HG03342 (cell line): ENCODE measurements at regions not wholly inside any gene's neighbourhood (a gene's known extent, or its start where the extent isn't known, plus 50 kb on each side); places are given as distances from the start of the nearest gene placed in this dataset.
"Not testable (repeated sequence)": the region's sequence is repeated elsewhere in the genome, so short reads cannot be mapped to it uniquely, and the experiment has no call there.

ENCODE experiments used
- ATAC-seq: cut with Tn5 transposase; IDR thresholded peaks from one replicate; pipeline ENCODE4 v1.9.1; 2021; ENCODE audit warnings: mild to moderate bottlenecking, moderate library complexity; ENCODE audit not compliant: unreplicated experiment

DNA sequence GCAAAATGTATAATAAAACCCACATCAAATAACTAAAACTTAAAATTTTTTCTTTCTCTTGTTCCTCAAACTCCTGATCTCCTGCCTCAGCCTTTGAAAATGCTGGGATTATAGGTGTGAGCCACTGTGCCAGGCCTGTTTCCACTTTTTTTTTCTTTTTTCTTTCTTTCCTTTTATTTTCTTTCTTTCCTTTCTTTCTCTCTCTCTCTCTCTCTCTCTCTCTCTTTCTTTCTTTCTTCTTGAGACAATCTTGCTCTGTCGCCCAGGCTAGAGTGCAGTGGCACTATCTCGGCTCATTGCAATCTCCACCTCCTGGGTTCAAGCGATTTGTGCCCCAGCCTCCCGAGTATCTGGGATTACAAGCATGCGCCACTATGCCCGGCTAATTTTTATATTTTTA is 164.6 kb downstream of the OR2B2 start:
- ATAC-seq = no peak

DNA sequence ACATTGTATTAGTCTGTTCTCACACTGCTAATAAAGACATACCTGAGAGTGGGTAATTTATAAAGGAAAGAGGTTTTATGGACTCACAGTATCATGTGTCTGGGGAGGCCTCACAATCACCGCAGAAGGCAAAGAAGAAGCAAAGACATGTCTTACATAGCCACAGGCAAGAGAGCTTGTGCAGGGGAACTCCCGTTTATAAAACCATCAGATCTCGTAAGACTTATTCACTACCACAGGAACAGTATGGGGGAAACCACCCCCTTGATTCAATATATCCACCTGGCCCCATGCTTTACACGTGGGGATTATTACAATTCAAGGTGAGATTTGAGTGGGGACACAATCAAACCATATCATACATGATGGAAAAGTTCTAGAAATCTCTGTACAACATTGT is 165.3 kb downstream of the OR2B2 start:
- not testable (repeated sequence) for ATAC-seq

DNA sequence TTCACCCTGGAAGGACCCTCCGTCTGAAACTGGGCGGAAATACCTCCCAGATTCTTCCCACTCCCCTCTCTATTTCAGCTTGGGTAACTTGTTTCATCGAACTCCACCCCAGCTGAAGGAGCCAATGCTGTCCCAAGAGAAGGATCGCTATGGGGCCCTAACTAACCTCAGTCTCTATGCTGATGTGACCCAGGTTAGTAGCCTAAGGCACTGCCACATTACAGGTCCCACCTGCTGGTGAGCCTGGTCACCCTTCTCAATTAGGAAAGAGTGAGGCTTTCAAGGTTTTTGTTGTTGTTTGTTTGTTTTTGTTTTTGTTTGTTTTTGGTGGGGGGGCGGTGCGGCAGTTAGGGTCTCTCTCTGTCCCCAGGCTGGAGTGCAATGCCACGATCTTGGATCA is 168.4 kb downstream of the OR2B2 start:
- no peak for ATAC-seq

DNA sequence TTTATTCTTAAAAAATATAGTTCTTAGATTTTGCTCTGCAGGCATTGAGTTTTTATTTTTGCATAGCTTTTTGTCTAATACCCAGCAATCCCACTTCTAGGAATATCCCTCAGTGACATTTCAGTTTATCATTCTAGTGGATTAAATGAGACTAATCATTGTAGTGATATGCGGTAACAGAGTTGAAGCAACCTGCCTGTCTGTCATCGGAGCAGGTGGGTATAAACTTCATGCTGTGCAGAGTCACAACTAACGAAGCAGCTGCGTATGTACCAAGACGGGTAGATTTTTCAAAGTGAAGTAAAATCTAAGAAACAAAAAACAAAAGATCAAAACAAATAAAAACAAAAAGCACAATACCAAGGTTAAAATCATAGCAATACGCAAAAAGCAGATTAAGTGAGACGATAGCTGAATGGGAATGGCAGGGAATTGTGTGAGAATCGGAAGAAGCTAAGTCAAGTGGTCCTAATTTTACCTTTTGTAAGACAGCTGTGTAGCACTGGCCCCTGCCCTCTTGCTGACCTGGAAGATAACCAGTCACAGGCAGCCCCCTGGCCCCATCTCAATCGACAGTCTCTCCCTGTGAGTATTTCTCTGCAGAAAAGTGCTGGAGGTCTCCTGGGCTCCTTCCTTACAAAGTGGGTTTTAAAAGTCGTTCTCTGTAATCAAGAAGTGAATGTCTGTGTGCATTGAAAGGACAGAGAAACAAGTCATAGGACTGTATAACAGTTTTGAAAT is 169.2 kb downstream of the OR2B2 start:
- ATAC-seq = no peak

DNA sequence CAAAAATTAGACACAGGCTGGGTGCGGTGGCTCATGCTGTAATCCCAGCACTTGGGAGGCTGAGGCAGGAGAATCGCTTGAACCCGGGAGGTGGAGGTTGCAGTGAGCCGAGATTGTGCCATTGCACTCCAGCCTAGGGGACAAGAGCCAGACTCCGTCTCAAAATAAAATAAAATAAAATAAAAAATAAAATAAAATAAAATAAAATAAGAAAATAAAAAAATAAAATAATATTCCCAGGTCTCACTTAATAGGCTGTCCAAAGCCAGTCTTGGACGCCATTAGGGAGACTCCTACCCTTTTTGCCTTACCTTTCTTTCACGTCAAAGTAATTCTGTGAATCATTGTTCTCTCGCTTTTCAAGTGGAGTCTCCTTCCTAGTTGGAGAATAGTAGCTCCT is 172.3 kb downstream of the OR2B2 start:
- ATAC-seq = not testable (repeated sequence)

DNA sequence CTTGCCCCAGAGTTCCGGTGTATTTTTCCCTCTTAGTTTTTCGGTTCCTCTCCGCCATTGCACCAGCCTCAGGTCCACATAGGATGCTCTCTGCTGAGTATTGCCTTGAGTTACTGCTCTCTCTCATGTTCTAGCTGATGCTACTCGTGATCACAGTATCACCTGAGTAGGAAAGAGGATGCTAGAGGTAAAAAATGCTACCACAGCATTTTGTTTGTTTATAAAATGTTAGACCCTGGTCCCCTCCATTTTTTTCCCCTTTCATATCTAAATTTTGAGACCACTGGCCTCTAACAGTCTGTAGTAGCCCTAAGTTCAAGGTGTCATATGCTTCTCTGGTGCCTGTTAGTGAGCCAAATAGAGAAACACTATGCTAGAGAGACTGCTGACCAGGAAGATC is 175.5 kb downstream of the OR2B2 start:
- no peak for ATAC-seq

DNA sequence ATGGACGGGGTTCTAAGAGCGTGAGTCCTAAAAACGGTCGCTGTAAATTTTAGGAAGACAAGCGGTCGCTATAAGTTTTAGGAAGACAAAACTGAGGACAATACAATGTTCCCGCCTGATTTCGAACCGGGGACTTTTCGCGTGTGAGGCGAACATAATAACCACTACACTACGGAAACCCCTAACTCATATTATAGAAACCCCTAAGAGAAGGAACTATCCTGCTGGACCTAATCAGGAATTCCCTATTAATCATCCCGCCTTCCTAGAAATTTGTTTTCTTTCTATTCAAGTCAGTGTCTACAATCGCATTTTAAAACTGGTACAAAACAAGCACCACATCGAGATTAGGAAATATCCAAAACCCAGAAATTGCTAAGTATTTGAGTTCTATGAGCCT is 183.8 kb downstream of the OR2B2 start:
- ATAC-seq = no peak

DNA sequence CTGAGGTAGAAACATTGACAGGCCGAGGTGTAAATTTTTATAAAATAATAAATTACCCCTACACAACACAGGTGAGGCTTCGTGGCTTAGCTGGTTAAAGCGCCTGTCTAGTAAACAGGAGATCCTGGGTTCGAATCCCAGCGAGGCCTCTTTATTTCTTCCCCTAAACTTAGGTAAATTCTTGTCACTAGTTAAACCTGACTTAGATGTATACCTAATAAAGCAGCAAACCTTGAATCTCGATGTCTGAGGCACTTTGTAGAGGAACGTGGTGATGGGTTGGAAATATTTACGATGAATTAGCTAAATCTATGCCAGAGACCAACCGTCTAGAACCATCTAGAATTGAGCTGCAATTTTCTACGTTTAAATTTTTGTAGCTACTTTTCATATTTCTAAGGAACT is 185.6 kb downstream of the OR2B2 start:
- no peak for ATAC-seq

DNA sequence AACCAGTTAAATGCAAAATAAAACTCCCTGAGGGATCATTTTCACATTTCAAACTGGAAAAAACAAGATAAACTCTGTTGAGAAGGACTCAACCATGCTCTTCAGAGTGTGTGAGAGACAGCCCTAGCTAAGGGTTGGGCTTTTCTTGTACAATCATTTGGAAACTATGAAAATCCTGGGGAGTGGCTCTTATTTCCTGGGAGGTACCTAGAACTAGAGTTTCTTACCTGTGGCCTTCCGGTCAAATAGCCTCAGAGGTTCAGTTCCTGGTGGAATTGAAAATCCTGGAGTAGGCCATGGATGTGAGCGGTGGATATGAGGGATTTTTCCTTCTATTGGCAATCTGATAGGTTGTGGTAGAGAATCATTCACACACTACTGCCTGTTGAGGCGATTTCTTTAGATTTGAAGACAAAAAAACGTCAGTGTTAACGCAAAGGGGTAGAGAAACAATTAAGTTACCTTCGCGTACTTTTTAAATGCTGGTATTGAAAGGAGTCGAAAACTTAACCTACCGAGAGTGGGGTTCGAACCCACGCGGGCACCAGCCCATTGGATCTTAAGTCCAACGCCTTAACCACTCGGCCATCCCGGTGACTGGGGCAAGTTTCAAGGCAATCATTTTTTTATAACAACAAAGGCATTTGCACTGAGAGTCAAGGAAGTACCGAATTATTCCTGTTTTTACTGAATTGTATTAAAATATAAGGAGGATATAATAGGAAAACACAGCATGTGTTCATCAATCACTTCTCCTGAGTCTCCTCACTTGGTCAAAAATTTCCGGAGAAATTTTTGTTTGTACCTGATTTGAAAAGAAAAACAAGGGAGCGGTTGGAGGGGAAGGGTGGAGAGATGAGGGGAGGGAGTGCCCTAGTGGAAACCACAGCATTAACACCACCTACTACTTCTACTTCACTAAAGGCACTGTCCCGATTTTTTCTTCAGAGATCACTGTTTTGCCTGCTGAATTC is 191.3 kb downstream of the OR2B2 start:
- ATAC-seq = no peak

DNA sequence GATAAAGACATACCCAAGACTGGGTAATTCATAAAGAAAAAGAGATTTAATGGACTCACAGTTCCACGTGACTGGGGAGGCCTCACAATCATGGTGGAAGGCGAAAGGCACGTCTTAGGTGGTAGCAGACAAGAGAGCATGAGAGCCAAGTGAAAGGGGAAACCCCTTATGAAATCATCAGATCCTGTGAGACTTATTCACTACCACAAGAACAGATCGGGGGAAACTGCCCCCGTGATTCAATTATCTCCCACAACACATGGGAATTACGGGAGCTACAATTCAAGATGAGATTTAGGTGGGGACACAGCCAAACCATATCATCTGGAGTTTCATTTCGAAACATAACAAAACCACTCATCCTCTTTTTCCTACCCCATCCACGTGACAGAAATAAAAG is 193.2 kb downstream of the OR2B2 start:
- not testable (repeated sequence) for ATAC-seq

DNA sequence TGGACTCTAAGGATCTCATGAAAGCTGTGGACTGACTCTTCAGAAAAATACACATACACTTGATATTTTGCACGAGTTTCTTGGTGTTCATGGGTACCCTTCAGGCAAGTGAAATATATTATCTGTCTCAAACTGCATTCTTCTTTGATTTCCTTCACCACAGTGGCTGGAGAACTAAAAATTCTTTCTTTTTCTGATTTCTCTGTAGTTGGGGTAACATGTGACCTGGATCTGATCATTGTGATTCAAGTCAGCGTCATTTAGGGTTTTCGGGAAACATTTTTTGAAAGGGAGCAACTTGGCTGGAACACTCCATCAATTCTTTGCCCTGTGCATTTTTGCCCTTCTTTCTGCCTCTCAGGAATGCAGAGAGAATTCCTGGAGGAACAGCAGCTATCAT is 205.8 kb downstream of the OR2B2 start:
- no peak for ATAC-seq

DNA sequence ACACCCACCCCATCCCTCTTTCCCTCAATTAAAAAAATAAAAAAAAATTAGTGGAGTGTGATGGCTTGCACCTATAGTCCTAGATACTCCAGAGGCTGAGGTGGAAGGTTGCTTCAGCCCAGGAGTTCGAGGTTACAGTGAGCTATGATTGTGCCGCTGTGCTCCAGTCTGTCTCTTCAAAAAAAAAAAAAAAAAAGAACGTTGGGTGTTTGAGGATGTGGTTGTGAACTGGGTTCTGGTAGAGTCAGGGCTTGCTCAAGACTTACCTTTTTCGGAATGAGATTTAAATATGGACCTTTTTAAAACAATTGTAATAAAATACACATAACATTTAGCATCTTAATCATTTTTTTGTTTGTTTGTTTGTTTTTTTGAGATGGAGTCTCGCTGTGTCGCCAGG is 211.9 kb downstream of the OR2B2 start:
- ATAC-seq = no peak

DNA sequence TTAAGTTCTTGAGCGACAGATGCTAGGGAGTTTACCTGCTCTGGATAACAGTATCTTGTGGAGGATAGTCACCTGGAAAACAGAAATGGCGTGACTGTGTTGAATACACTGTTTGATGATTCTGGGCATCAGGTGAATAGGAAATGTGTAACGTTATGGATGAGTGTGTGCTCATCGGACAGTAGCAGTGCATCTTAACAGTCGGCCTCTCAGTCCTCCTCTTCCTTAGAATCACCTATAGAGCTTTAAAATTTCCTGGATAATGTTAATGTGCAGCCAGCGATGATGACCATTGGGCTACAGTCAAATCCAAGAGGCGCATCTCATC is 217.7 kb downstream of the OR2B2 start:
- ATAC-seq = no peak

DNA sequence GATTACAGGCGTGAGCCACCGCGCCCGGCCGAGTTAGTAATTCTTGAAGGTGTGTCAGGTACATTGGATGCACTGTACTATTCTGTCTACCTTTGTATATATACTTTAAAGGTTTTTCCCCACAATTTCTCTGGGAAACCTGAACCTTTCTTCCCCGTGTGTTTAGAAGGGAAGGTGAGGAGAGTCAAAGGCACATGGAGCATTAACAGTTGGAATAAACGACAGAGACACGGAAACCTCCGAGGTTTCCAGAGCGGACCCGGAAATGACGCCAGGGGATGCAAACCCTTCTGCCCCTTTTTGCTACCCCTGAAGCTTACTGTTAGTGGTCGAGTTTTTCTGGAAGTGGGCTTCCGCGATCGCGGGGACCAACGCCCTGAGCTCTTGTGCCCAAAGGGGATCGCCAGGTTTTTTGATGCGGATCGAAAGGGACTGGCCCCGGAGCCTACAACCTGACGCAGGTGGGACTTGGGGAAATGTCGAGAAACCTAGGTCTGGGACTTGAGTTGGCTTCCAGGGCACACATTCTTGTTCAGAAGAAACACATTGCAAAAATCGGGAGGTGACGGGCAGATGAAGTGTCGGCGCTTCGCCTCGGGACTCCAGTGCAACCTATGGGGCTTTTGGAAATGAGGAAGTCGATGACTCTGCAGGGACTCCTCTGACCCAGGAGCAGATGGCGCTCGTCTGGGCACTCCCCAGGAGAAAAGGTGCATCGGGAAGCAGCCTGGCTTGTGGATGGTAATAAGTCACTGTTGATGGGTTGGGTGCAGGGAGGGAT is 218.2 kb downstream of the OR2B2 start:
- ATAC-seq = peak; percentile 52

DNA sequence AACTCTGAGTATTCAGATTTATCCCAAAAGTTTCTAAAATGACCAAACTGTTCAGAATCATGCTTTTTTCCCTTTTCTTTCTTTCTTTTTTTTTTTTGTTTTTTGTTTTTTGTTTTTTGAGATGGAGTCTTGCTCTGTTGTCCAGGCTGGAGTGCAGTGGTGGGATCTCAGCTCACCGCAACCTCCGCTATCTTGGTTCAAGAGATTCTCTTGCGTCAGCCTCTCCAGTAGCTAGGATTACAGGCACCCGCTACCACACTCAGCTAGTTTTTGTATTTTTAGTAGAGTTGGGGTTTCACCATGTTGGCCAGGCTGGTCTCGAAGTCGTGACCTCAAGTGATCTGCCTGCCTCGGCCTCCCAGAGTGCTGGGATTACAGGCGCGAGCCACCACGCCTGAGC is 219.2 kb upstream of the ZNF184 start:
- not testable (repeated sequence) for ATAC-seq

DNA sequence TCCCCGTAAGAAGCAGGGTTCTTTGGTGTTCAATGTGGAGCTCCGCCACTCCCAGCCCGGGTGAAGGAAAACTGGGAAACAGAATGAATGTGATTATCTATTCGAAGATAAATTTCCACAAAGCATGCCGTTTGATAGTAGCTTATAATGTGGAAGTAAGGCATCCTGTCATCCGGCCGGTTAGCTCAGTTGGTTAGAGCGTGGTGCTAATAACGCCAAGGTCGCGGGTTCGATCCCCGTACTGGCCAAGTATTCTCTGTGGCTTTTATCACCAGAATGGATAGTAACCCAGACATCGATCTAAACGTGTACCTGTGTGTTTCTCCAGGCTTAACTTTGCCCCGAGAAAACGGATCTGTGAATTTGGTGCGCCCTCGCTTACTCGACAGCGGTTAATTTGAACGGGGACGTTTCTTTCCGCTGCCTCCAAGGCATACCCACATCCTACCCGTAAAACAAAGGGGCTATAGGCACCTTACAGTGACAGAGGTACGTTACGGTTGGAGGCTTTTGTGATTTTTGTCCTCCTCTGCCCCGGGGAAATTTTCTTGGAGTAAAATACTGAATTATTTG is 215.2 kb upstream of the ZNF184 start:
- no peak for ATAC-seq

DNA sequence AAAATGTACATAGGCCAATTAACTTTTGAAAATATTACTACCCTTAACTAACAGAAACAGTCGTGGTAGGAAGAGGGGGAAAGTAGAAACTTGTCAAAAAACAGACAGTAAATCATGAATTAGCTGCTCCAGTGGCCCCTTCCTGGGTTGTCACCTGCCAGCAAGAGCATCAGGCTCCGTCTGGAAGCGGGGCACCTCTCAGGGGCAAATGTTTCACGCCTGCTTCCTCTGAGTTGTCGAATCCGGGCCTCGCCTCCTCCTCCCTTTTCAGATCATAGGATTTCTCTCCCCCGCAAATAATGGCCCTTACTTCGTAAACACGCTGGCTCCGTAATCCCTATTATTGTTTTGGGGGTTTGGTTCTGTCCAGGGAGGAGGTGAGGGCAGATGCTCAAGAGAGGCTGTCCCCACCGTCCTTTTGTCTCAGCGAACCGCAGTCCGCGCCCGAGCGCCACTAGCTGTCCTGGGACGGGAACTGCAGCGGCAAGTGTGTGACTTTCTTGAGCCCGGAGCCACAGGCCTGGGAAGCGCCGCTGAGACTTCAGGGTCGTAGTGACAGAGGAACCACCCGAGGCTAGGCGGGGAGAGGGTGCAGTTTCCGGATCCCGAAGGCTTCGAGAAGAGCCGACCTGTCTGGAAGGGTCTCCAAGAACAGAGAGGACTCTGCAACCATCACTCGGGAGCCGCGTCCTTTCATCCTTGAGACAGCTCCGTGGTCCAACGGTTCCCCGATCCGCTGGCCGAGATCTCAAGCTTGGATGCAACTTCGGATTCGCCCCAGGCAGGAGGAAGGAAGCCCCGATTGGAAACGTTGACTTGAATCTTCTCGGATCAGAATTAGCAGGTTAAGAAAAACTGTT is 214.5 kb upstream of the ZNF184 start:
- ATAC-seq = peak; percentile 79

DNA sequence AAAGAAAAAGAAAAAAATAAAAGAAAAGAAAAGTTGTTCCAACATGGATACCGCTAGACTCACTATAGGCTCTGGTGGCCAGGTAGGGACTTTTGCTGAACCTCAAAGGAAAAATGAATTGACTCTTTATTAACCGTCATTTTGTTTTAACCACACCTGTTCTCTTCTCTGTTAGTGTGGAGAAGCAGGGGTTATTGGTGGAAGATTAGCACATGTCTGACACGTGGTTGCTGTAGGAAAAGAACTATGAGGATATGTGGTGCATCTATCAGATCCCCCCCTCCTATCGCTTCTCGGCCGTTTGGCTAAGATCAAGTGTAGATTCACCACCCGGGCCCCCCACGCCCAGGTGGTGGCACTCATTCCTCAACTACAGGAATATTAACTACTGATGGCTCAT is 212.4 kb upstream of the ZNF184 start:
- no peak for ATAC-seq

DNA sequence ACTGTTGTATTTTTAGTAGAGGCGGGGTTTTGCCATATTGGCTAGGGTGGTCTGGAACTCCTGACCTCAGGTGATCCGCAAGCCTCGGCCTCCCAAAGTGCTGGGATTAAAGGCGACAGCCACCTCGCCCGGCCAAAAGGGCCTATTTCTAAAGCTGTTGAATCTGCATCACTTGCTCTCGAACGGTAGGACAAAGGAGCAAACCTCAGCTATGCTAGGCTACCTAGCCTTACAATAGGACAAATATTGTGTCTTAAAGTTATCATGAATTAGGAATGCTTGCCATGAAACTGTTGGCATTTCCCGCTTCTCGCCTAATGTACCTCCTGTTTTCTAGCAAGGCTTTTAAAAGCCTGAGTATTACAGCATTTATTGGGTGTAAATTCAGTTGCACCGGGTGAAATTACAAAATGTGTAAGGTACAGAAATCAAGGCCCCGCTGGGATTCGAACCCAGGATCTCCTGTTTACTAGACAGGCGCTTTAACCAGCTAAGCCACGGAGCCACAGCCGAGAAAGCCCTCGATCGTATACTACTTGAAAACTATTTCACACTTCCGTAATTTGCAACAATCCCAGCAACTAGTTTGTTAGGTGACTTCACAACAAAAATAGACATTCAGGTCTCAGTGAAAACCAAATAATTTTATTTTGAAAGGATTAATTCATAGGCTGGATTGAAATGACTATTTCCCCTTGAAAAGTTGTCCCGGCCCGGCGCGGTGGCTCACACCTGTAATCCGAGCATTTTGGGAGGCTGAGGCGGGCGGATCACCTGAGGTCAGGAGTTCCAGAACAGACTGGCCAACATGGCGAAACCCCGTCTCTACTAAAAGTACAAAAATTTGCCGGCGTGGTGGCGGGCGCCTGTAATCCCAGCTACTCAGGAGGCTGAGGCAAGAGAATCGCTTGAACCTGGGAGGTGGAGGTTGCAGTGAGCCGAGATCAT is 211.6 kb upstream of the ZNF184 start:
- ATAC-seq = no peak
